Activated CD8-positive, alpha-beta memory T cell treated with anti-CD3 and anti-CD28 coated beads, Interleukin-2, amount 50 U/mL, for 24 hours (primary cell): ENCODE measurements at regions not wholly inside any gene's neighbourhood (a gene's known extent, or its start where the extent isn't known, plus 50 kb on each side); places are given as distances from the start of the nearest gene placed in this dataset.

Experiments
- DNase-seq: peaks from one replicate; pipeline ENCODE4 v3.0.0-alpha.2; 2020; ENCODE audit errors: extremely low read depth

GRCh38 chr4:108567831-108568230 is 52.5 kb upstream of the RPL34 start:
- no peak for DNase-seq

DNA sequence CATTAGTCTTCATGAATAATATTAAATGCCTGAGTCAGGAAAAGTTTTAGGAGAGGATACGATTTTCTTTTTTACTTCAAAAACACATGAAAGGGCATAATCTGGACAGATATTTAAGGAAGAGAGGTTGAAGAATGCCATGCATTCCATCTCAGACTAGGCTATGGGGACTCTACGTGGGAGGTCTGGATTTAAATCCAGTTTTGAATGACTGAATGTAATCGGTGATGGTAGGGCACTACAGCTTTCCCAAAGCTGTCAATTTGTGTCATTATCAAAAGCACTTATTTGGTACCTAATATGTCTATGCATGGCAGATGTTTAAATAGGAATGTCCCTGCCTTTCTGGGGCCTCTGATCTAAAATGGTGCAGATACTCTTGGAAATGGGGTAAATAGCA is 59.3 kb upstream of the RPL34 start:
- DNase-seq, result no peak

DNA sequence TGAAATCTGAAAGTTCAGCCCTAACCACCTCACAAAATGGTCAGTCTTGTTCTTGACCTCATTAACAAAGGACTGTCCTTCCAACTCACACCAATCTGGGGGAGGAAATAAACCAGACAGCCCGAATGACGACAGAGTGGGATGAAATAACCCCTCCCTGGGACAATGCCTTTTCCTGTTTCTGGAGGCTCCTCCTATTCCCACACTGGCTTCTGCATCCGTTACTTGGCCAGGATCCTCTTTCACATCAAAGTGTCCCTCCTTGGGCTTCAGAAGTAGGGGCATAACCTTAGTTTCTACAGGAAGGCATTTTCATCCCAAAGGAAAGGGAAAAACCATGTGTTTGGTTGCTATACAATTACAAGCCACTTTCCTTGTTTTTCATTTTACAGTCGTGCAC is 59.8 kb upstream of the RPL34 start:
- no peak for DNase-seq

DNA sequence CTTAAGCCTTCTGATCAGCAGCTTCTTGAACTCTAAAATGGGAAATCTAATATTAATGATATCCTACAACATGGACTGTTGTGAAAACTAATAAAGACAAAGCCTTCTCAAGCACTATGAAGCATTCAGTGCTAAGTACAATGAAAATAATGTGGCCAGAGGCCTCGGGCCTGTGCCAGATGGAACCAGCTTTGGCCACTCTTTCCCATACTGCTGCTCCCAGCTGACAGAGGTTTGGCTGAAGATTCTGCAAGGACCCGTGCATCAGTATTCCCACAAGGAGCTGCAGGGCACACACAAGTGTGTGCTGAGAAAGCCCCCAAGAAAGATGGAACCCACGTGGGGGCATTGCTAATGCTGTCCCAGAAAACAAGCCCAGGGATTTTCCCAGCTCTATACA is 60.5 kb upstream of the RPL34 start:
- DNase-seq, result no peak

DNA sequence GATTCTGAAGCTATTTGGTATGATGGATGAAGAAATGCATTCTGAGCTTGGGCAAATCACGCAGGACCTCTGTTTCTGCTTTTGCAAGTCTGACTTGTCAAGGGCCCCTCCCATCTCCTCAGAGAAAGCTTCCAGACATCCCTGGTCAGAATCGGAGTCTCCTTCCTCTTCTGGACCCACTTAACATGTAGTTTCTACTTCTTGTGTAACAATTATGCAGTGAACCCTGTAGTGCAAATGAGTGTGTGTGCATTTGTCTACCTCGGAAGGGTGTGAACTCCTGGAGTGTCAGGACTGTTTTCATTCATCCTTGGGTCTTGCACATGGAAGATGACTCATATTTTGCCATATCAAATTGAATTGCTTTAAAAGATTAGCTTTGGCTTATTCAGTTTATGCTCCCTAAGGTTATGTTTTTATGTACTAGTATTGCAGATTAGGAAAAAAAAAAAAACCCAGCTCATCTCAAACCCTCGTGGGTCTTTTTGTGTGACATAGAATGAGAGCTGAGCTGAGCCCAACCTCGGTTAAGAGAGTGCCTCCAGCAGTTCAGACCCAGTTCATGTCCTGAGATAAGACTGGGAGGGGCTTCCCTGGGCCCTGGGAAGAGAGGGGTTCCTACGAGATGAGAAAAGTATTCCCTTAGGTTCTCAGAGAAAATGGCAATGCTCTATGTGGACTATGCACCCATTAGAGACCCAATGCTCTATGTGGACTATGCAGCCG is 61.1 kb upstream of the RPL34 start:
- no peak for DNase-seq

GRCh38 chr4:108556588-108557200 is 63.7 kb upstream of the RPL34 start:
- no peak for DNase-seq

GRCh38 chr4:108556166-108556565 is 64.2 kb upstream of the RPL34 start:
- no peak for DNase-seq

DNA sequence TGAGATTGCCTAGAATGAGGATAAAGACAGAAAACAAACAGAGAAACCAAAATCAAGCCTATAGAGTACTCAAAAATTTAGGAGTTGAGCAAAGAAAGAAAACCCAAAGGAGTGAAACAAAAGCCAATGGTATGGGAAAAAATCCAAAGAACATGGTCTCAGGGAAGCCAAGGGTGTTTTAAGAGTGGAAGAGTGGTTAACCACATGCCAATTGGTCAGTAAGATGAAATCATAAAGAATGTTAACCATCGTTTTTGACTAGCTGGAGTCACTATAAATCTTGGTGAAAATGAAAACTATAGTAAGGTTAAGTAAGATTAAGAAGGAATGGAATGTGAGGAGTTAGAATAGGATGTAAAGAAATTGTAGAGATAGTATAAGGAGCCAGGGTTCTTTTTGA is 64.7 kb upstream of the RPL34 start:
- no peak for DNase-seq

- DNase-seq, result no peak
Observed at GRCh38 chr4:108547682-108548081, 72.7 kb upstream of the RPL34 start.

- no peak for DNase-seq
Observed at GRCh38 chr4:108546728-108547127, 73.6 kb upstream of the RPL34 start.

DNA sequence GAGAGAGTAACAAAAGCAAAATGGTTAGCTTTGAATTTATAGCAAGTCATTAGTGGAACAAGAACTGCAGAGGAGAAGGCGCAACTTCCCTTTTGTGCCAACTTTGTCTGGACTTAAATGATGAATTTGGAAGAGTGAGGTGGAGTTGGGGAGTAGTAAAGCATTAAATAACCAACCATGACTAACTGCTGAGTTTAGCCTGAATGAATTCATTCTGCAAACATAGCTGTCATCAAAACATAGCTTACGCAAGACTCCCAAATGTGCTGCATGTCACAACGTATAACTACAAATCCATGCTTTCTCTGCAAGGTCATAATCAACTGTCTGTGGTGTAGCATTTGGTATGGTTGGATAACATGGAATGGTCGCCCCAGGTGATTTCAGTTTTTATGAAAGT is 75.9 kb upstream of the RPL34 start:
- no peak for DNase-seq

DNA sequence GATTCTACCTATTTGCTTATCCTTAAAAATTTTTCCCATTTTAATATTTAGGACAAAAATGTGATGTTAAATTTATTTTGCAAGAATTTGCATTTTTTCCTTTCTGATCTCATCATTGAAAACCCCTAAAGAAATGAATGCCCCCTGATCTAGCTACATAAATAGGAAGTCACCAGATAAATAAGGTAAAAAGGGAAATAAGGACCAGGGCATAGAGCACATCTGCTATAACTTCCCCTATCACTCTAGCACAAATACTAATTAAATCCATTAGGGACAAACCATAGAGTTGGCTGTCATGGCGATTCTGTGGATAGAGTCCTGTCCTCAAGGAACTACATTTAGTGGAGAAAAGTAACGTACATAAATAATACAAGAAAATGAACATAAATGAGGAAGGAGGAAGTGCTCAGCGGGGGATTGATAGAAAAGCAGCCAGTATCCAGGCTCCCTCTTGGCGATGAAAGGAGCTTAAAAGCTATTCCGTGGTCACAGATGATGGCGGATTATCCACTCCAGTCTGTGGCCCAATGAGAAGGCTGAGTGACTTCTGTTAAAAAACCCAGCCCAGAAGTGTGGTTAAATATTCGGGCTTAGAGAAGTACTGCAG is 76.9 kb upstream of the RPL34 start:
- DNase-seq, result no peak

DNA sequence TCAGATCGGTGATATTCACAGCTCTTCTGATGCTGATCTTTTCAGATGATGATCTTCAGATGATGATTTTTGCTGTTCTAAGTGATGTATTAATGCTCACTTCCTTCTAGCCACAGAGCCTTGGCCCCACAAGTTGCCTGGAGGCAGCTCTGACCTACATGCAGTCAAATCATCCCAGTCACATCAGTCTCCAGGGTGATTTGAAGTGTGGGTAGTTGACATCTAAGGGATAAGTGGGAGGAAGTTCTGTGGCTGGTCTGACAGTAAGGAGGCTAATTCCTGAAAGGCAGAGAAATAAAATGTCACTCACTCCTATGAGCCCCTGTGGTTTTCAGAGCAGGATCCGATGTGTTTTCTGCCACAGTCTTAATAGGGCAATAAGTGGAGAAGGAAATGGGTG is 79.8 kb upstream of the RPL34 start:
- no peak for DNase-seq

DNA sequence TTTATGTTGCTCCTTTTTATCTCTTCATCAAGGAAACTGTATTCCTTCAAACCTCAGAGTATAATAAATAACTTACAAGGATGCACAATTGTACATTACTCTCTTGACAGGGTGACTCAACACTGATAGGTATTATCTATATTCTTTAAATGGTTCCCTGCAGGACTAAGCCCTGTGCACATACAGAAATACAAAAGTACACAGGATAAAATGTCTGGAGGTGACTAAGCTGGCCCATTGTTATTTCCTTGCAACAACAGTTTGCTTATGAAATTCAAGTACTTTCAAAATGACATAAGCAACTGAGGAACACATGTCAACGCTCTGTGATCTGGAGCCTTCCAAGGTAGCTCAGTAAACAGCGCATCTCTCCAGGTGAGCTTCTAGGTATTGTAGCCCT is 83.8 kb upstream of the RPL34 start:
- no peak for DNase-seq

- DNase-seq, result no peak
Observed at GRCh38 chr4:108535757-108536156, 84.6 kb upstream of the RPL34 start.

GRCh38 chr4:108533876-108534275 is 86.5 kb upstream of the RPL34 start:
- DNase-seq, result no peak

DNA sequence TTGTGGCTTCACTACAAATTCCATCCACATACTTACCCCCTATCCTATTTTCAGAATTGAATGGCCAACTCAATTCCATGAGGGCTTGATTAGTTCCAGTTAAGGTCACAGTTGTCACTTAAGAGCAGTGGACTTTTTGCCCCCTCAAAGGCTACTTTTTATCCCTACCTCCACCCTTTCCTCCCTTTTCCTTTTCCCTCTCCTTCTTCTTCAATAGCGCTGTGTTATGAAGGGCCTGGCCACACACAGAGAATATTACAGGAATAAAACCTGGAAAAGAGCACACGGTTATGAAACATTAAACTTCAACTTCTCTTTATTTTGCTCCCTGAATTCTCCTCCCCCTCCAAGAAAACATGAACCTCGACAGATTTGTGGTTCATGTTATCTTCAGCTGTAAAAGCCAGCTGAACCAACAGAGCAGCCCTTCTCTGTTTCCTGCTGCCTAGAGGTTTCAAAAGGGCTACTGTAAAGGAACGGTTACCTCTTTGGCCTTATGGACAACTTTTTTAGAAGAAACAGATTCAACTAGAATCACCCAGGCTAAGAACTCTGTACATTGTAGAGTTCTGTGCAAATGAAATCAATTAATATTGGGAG is 87.0 kb upstream of the RPL34 start:
- DNase-seq, result no peak

GRCh38 chr4:108532738-108533137 is 87.6 kb upstream of the RPL34 start:
- no peak for DNase-seq

- DNase-seq, result no peak
Observed at GRCh38 chr4:108532187-108532586, 88.2 kb upstream of the RPL34 start.

DNA sequence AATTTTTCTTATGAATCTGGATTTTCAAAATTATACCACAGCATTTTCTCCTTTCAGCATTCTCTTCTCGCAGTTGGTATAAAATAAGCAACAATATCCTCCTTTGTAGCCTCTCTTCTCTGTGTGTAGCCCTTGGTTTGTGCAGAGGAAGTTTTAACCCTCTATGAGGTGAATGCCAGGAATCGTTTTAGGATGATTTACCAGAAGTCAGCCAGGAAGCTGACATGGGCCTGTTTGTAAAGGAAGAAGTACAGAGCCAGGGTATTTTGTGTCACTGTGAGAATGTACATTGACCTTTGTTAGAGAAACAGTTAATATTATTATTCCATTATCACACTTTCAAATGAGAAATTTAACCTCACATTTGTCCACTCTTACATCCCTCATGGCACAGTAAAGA is 88.9 kb upstream of the RPL34 start:
- DNase-seq, result no peak

GRCh38 chr4:108529984-108530905 is 90.1 kb upstream of the RPL34 start:
- DNase-seq, result no peak

GRCh38 chr4:108529102-108529501 is 91.3 kb upstream of the RPL34 start:
- DNase-seq, result no peak
